H1 (cell line): ENCODE measurements at regions not wholly inside any gene's neighbourhood (a gene's known extent, or its start where the extent isn't known, plus 50 kb on each side); places are given as distances from the start of the nearest gene placed in this dataset.

Experiments
- CTCF ChIA-PET: fragments of 300-600 bp; sonication (Branson Sonifier 250); formaldehyde crosslinking; loops from one replicate; lab custom pipeline; 2021; ENCODE audit not compliant: partially characterized antibody; lab: Charles Lee
- POLR2A ChIA-PET: fragments of 300-600 bp; sonication (Branson Sonifier 250); formaldehyde crosslinking; loops from one replicate; lab custom pipeline; 2021; ENCODE audit warnings: inconsistent platforms; ENCODE audit not compliant: partially characterized antibody; lab: Charles Lee
- DNase-seq, 2 experiments: peaks; one replicate each; pipeline versions ENCODE4 v3.0.0 to v3.0.0-alpha.2; 2010 to 2022; ENCODE audit warnings: low spot score in 2 of 2, low read depth in 1 of 2, mixed read lengths in 1 of 2
- FAIRE-seq: peaks from 2 replicates; lab custom pipeline; 2011; peaks lifted over from hg19 to GRCh38; lab: Jason Lieb, UNC
- H2AFZ ChIP-seq: 2 replicates; pipeline ENCODE4 v1.8.1; 2012; ENCODE audit warnings: low read length, inconsistent platforms
- H2AK5ac ChIP-seq: 2 replicates; pipeline ENCODE4 v1.6.1; 2013; ENCODE audit warnings: low read depth, low read length
- H2BK120ac ChIP-seq: replicated peaks from 2 replicates; pipeline ENCODE3; 2013; ENCODE audit warnings: low read depth, low read length, inconsistent platforms
- H2BK12ac ChIP-seq: 2 replicates; pipeline ENCODE4 v1.6.1; 2013; ENCODE audit warnings: low read depth, low read length
- H2BK15ac ChIP-seq: 2 replicates; pipeline ENCODE4 v1.6.1; 2013; ENCODE audit warnings: low read length
- H2BK20ac ChIP-seq: 2 replicates; pipeline ENCODE4 v1.6.1; 2013; ENCODE audit warnings: low read length
- H2BK5ac ChIP-seq: 2 replicates; pipeline ENCODE4 v1.6.1; 2013; ENCODE audit warnings: low read depth, low read length
- H3K14ac ChIP-seq: 2 replicates; pipeline ENCODE4 v1.6.1; 2013; ENCODE audit warnings: inconsistent platforms; ENCODE audit not compliant: insufficient read length
- H3K18ac ChIP-seq: 2 replicates; pipeline ENCODE4 v1.6.1; 2013; ENCODE audit warnings: low read length; ENCODE audit errors: extremely low read depth
- H3K23ac ChIP-seq: 2 replicates; pipeline ENCODE4 v1.6.1; 2013; ENCODE audit warnings: inconsistent platforms; ENCODE audit not compliant: insufficient read length
- H3K23me2 ChIP-seq: 2 replicates; pipeline ENCODE4 v1.6.1; 2013; ENCODE audit warnings: low read depth, low read length
- H3K27ac ChIP-seq: 2 replicates; pipeline ENCODE4 v1.6.1; 2011; ENCODE audit warnings: low read depth, low read length, inconsistent platforms
- H3K27me3 ChIP-seq, 4 experiments: replicated peaks in 1 of 4; 1 replicate in 1 of 4; 2 replicates in 3 of 4; pipeline versions ENCODE4 v1.6.1 to v1.8.1; 2011 to 2013; ENCODE audit warnings: low read length in 3 of 4, mild to moderate bottlenecking in 3 of 4, inconsistent platforms in 2 of 4, mixed read lengths in 2 of 4, moderate library complexity in 1 of 4; ENCODE audit not compliant: control insufficient read depth in 3 of 4, insufficient read depth in 3 of 4; ENCODE audit errors: extremely low read depth in 1 of 4
- H3K36me3 ChIP-seq, 4 experiments: 2 replicates each; pipeline versions ENCODE4 v1.6.1 to v1.8.1; 2011 to 2013; ENCODE audit warnings: mild to moderate bottlenecking in 4 of 4, low read length in 3 of 4, moderate library complexity in 2 of 4, control low read depth in 1 of 4, inconsistent platforms in 1 of 4; ENCODE audit not compliant: insufficient read depth in 4 of 4, control insufficient read depth in 2 of 4
- H3K4ac ChIP-seq: replicated peaks from 2 replicates; pipeline ENCODE3; 2013; ENCODE audit warnings: low read length, low read depth, mixed read lengths, inconsistent platforms; ENCODE audit not compliant: insufficient read length
- H3K4me1 ChIP-seq, 4 experiments: replicated peaks in 1 of 4; 1 replicate in 1 of 4; 2 replicates in 3 of 4; pipeline versions ENCODE4 v1.6.1 to v1.8.1; 2011 to 2013; ENCODE audit warnings: low read length in 3 of 4, inconsistent platforms in 2 of 4, mixed read lengths in 1 of 4; ENCODE audit not compliant: insufficient read depth in 4 of 4, control insufficient read depth in 3 of 4
- H3K4me2 ChIP-seq, 2 experiments: 2 replicates each; pipeline versions ENCODE4 v1.6.1 to v1.8.1; 2011 to 2013; ENCODE audit warnings: low read depth in 2 of 2, low read length in 2 of 2, control low read depth in 1 of 2, inconsistent platforms in 1 of 2, mild to moderate bottlenecking in 1 of 2; ENCODE audit not compliant: insufficient read depth in 1 of 2
- H3K4me3 ChIP-seq, 4 experiments: fragments of 200-600, 300-600 bp in 1 of 4; sonication (generic), shearing (Covaris generic), sonication (Bioruptor Twin) in 1 of 4; 2 replicates each; pipeline versions ENCODE4 v1.5.1 to v1.8.1; 2011 to 2016; ENCODE audit warnings: low read length in 4 of 4, low read depth in 3 of 4, control low read depth in 2 of 4, inconsistent platforms in 2 of 4, mild to moderate bottlenecking in 2 of 4, mixed read lengths in 1 of 4, moderate library complexity in 1 of 4; ENCODE audit not compliant: insufficient read depth in 2 of 4; ENCODE audit errors: extremely low read depth in 1 of 4
- H3K56ac ChIP-seq: replicated peaks from 2 replicates; pipeline ENCODE3; 2013; ENCODE audit warnings: low read depth, mild to moderate bottlenecking, mixed read lengths, low read length, inconsistent platforms; ENCODE audit not compliant: insufficient read length
- H3K79me1 ChIP-seq: 2 replicates; pipeline ENCODE4 v1.6.1; 2013; ENCODE audit warnings: low read depth, low read length, control low read depth
- H3K79me2 ChIP-seq, 2 experiments: 2 replicates each; pipeline versions ENCODE4 v1.6.1 to v1.8.1; 2012 to 2013; ENCODE audit warnings: low read length in 2 of 2, mild to moderate bottlenecking in 2 of 2, inconsistent platforms in 1 of 2; ENCODE audit not compliant: insufficient read depth in 2 of 2, control insufficient read depth in 1 of 2
- H3K9ac ChIP-seq, 4 experiments: replicated peaks in 1 of 4; 1 replicate in 1 of 4; 2 replicates in 3 of 4; pipeline versions ENCODE4 v1.6.1 to v1.8.1; 2011 to 2013; ENCODE audit warnings: low read depth in 3 of 4, low read length in 3 of 4, control low read depth in 2 of 4, mild to moderate bottlenecking in 2 of 4, moderate library complexity in 2 of 4, inconsistent platforms in 1 of 4; ENCODE audit errors: extremely low read depth in 1 of 4
- H3K9me3 ChIP-seq, 2 experiments: 2 replicates each; pipeline versions ENCODE4 v1.6.1 to v1.8.1; 2012 to 2013; ENCODE audit warnings: mild to moderate bottlenecking in 2 of 2, moderate library complexity in 2 of 2, control low read depth in 1 of 2, inconsistent platforms in 1 of 2, low read depth in 1 of 2, low read length in 1 of 2, mixed read lengths in 1 of 2; ENCODE audit not compliant: insufficient read depth in 2 of 2
- H4K20me1 ChIP-seq, 2 experiments: replicated peaks in 1 of 2; 2 replicates each; pipeline versions ENCODE3 to v1.8.1; 2011 to 2013; ENCODE audit warnings: inconsistent platforms in 2 of 2, low read length in 2 of 2, mild to moderate bottlenecking in 1 of 2; ENCODE audit not compliant: insufficient read depth in 2 of 2, control insufficient read depth in 1 of 2
- H4K5ac ChIP-seq: 2 replicates; pipeline ENCODE4 v1.6.1; 2013; ENCODE audit warnings: low read length, low read depth, mixed read lengths, inconsistent platforms; ENCODE audit not compliant: insufficient read length
- H4K8ac ChIP-seq: 2 replicates; pipeline ENCODE4 v1.8.0; 2013; ENCODE audit warnings: mild to moderate bottlenecking, moderate library complexity, low read length, inconsistent platforms; ENCODE audit not compliant: insufficient read depth; ENCODE audit errors: extremely low read depth
- H4K91ac ChIP-seq: replicated peaks from 2 replicates; pipeline ENCODE3; 2013; ENCODE audit warnings: low read length, mixed read lengths, inconsistent platforms; ENCODE audit not compliant: insufficient read length
- BACH1 ChIP-seq: IDR thresholded peaks from 2 replicates; pipeline ENCODE4 v1.6.1; 2012; ENCODE audit warnings: low read length, improper control_type of control experiment
- CBX5 ChIP-seq: fragments of 300-800, 300-1000 bp; sonication (generic); IDR thresholded peaks from 2 replicates; pipeline ENCODE4 v1.7.1; 2016; ENCODE audit warnings: antibody characterized with exemption, low read length, low read depth
- CEBPB ChIP-seq: IDR thresholded peaks from 2 replicates; pipeline ENCODE4 v1.6.1; 2012; ENCODE audit warnings: low read depth, low read length
- E2F6 ChIP-seq: IDR thresholded peaks from 2 replicates; pipeline ENCODE4 v1.6.1; 2012; ENCODE audit warnings: inconsistent platforms
- GABPA ChIP-seq: IDR thresholded peaks from 2 replicates; pipeline ENCODE4 v1.6.1; 2011; ENCODE audit warnings: mild to moderate bottlenecking, low read length, moderate library complexity, borderline replicate concordance; ENCODE audit not compliant: insufficient read depth
- KDM4A ChIP-seq: IDR thresholded peaks from one replicate; pipeline ENCODE4 v1.7.1; 2012; ENCODE audit warnings: low read depth, mild to moderate bottlenecking, moderate library complexity, low read length, inconsistent platforms; ENCODE audit not compliant: severe bottlenecking
- RFX5 ChIP-seq: IDR thresholded peaks from 2 replicates; pipeline ENCODE4 v1.6.1; 2011; ENCODE audit warnings: low read depth, low read length, improper control_type of control experiment, borderline replicate concordance
- SAP30 ChIP-seq: fragments of 300-600 bp; sonication (generic); IDR thresholded peaks from 2 replicates; pipeline ENCODE4 v1.7.1; 2012; ENCODE audit warnings: low read length, moderate library complexity, mild to moderate bottlenecking, inconsistent platforms; ENCODE audit not compliant: insufficient read depth, insufficient replicate concordance
- SIX5 ChIP-seq: IDR thresholded peaks from 2 replicates; pipeline ENCODE4 v1.6.1; 2011; ENCODE audit warnings: mild to moderate bottlenecking, low read depth, low read length
- SP1 ChIP-seq: IDR thresholded peaks from 2 replicates; pipeline ENCODE4 v1.6.1; 2011; ENCODE audit warnings: low read depth, low read length
- SUZ12 ChIP-seq: fragments of 200-600 bp; sonication (generic); IDR thresholded peaks from 2 replicates; pipeline ENCODE4 v1.6.1; 2012; ENCODE audit warnings: mild to moderate bottlenecking, inconsistent platforms, low read length, moderate library complexity, mixed read lengths
- TBP ChIP-seq: IDR thresholded peaks from 2 replicates; pipeline ENCODE4 v1.6.1; 2011; ENCODE audit warnings: low read depth, low read length, improper control_type of control experiment
- WGBS, 2 experiments: shearing (Covaris generic) in 1 of 2; methylation state at CpG; one replicate each; pipeline versions ENCODE4 v1.1.6 to v1.1.7; 2013 to 2015; ENCODE audit warnings: low lambda C conversion rate in 2 of 2, mixed read lengths in 2 of 2, inconsistent platforms in 1 of 2, low coverage in 1 of 2, missing lambda C conversion rate in 1 of 2; ENCODE audit not compliant: insufficient replicate concordance in 2 of 2, insufficient coverage in 1 of 2, insufficient read length in 1 of 2; ENCODE audit errors: extremely low coverage in 1 of 2, missing lambda C conversion rate in 1 of 2; 5-methylcytosine and 5-hydroxymethylcytosine counted together

- Histone ChIP-seq H3K4me1 (peaks cover 0 to 6% (median 0%) of the 10 kb centered on the region in 4 experiments; a peak in 3 of 7 replicates), H3K79me1 (no peaks in the 10 kb centered on the region), H3K79me2 (no peaks in the 10 kb centered on the region), H3K23me2 (no peaks in the 10 kb centered on the region), H3K27ac (no peak overlapping the region), H2BK120ac (no peak overlapping the region), H3K56ac (no peak overlapping the region), H4K20me1 (no peaks in the 10 kb centered on the region), H4K8ac (no peak overlapping the region), H3K4me2 (no peak overlapping the region), H4K5ac (no peak overlapping the region), H4K91ac (no peak overlapping the region), H3K23ac (no peak overlapping the region), H2BK12ac (no peak overlapping the region), H3K9me3 (no peaks in the 10 kb centered on the region), H2BK5ac (no peak overlapping the region), H3K36me3 (no peaks in the 10 kb centered on the region), H2BK20ac (no peak overlapping the region)
- WGBS, 2 experiments, result 91% methylated on average over 5 of the region's 5 CpGs; no CpG with 5 or more reads in 1 of the 2 experiments
- CTCF ChIA-PET, result interaction anchor here (0.6 to 2.1 kb wide), 2 partner anchors 11 to 1044 kb away, joined by 4 to 10 read pairs; no protein-coding TSS in a partner anchor
- no peak for FAIRE-seq
- TF ChIP-seq KDM4A (no peak), SAP30 (no peak), SIX5 (no peak), E2F6 (no peak), BACH1 (no peak), GABPA (no peak), SUZ12 (no peak), SP1 (no peak), CBX5 (no peak), CEBPB (no peak), RFX5 (no peak), TBP (no peak)
- TF ChIP-seq, all 59 proteins: peak for 0
- no peak overlapping the region for H3K18ac ChIP-seq
- DNase-seq, result no peak
- H3K4ac ChIP-seq, result no peak overlapping the region
- H3K14ac ChIP-seq, result no peak overlapping the region
- H2BK15ac ChIP-seq, result no peak overlapping the region
- POLR2A ChIA-PET, result no interaction called here
- H3K9ac ChIP-seq, result no peak overlapping the region
- no peak overlapping the region for H2AFZ ChIP-seq
- no peak overlapping the region for H2AK5ac ChIP-seq
- H3K27me3 ChIP-seq, result no peaks in the 10 kb centered on the region
- no peak overlapping the region for H3K4me3 ChIP-seq
These were observed 194.0 kb upstream of the NBEA start for GRCh38 chr13:34748073-34748472.
